ENCODE measurements at regions not wholly inside any gene's neighbourhood (a gene's known extent, or its start where the extent isn't known, plus 50 kb on each side); places are given as distances from the start of the nearest gene placed in this dataset.
A peak's percentile ranks its signal among the peaks of the same experiment; 100 is the strongest.
"Not testable (repeated sequence)": the region's sequence is repeated elsewhere in the genome, so short reads cannot be mapped to it uniquely, and the experiment has no call there.

DNA sequence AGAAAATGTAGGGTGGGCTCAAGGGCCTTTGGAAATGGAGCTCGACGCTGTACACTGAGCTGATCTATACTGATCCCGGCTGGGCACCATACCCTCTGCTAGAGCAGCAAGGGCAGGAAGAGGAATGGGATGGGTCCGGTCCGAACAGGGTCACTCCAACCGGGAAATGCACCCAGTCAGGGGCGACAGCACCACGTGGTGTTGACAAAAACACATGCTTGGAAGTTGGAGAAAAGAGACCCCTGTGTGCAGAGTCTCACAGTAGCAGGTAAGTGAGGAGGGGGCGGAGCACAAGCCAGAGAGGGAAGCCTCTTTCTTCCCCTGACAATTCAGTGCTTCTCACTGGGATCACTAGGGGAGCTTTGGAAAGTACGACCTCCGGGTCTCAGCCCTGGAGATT, 84.1 kb upstream of the ASB18 start:
- DNase-seq: no peak

DNA sequence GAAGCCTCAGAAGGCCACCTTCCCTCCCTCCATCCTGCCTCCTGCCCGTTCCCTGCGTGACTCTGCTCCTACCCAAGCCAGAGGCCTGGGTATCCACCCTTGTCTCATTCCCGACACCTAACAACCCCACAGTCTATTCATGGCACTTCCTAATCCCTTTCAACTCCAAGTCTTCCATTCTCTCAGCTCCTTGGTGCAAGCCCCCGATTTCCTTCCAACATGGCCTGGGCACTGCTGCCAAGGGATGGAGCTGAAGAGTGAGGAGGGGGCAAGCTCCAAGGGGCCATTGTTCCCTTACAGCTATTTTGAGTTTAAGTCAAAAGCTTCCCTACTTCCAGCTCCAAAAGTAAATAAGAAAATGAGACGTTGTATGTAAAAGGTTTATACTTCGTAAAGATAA, 84.8 kb upstream of the ASB18 start:
- no peak for DNase-seq

DNA sequence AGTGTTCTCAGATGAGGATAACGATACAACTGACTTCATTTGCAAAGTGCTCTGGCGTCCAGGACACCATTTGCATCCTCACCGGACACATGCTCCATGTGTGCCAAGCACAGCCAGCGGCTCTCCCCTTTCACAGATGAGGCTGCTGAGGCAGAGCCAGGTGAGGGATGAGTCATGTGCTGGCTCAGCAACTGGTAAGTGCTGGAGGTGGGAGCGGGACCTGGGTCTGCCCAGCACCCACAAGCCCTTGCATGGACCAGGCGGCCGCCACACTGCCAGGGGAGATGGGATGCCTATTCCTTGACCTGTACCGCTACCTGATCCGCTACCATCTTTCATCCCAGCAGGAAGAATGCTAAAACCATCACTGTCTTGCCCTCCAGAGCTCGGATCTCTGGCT, 86.2 kb upstream of the ASB18 start:
- DNase-seq: no peak

DNA sequence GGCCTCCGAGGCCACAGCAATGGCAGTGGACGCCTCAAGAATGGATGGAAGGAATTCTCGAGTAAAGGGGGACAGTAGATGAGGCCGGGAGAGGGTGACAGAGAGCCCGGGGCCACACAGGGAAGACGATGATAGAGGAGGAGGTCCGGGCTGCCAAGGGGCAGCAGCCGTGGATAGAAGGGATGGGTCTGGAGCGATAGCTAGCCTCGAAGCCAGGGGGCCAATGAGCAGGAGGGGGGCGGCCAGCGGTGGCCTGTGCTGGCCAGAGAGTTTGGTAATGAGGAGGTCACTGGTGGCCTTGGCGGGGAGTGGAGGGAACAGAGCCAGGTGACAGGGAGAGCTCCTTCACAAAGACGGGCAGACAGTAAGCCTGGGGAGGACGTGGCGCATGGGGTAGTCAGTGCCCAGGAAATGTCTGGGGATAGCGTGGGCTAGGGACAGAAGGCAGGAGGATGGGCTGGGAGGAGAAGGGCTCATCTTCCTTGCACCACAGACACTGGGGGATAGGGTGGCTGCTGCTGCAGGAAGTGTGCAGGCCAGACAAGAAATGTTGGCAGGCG, 87.8 kb upstream of the ASB18 start:
- DNase-seq: no peak

DNA sequence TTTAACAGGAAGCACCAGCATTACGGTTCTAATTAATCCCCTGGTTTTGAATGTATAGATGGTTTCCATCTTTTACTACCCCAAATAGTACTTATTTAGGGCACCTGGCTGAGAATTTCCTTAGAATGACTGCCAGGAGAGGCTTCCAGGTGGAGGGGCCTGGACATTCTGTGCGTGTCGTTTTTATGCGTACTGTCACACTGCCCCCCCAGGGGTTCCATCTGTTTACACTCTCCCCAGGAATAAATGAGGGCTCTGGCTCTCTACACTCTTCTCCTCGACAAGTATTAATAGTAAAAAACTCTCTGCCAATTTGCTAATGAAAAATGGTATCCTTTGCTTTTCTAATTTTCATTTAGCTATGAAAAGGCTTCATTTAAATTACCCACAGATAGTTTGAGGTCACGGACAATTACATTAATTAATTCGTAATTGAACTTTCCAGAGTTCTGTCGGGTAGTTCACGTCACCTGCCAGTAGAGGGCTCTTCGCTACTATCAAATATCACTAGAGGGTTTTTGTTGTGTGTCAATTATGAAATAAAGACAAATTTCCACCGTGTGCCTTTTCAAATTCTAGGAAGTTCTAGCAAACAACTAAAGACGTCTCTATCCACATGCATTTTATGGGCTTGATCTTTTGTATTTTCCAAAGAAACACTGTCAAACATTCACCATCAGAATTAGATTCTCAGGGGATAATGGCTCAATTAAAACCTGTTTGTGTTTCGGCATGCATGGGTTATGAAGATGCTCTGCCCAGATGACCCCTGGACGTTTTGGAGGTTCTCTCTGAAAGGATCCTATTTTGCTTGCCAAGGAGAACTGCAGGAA, 88.8 kb upstream of the ASB18 start:
- DNase-seq: no peak

DNA sequence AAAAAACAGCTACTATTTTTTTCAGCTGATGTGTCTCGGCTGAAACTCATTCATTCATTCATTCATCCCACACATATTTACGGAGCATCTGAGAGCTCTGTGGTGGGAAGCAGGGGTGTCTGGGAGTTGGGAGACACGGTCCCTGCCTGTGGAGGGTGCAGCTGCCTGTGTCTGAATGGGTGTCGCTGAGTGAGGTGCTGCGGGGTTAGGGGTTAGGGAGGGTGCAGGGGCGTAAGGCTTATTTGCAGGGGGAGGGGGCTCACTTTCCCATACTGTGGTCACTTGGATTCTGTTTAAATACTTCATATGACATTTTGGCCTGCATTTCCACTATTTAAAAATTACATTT, 89.4 kb upstream of the ASB18 start:
- no peak for DNase-seq

DNA sequence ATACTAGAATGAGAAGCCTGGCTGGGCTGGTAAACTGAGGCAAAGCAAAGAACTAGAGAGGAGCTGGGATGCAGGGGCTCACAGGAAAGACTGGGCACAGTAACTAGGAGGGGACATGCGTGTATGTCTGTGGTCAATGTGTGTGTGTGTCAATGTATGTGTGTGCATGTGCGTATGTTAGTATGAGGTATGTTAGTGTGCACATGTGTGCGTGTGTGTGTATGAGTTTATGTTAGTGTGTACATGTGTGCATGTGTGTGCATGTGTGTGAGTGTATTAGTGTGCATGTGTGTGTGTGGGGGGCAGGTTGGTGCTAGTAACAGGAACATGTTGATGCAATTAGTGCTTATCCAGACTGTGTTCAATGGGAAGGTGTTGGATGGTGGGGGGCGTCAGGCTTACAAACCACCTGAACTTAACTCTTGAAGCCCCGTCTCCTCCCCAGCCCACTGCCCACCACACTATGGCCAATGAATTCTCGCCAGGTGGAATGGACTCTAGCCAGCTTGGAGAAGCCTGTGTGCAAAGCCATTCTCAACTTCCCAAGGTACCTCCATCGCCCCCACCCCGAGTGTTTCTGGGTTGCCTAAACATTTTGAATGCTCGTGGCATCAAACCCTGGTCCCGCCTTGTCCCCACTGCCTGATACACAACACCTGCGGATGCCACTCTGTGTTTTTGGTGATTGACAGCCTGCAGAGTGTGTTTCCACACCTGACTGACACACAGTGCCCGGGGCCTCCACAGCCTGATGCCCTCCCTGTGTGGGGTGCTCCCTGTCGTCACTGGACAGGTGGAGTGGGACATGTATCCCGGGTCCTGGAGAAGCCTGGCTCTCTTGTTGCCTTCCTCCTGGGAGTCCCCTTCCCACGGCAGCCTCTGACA, 90.1 kb upstream of the ASB18 start:
- DNase-seq: no peak

DNA sequence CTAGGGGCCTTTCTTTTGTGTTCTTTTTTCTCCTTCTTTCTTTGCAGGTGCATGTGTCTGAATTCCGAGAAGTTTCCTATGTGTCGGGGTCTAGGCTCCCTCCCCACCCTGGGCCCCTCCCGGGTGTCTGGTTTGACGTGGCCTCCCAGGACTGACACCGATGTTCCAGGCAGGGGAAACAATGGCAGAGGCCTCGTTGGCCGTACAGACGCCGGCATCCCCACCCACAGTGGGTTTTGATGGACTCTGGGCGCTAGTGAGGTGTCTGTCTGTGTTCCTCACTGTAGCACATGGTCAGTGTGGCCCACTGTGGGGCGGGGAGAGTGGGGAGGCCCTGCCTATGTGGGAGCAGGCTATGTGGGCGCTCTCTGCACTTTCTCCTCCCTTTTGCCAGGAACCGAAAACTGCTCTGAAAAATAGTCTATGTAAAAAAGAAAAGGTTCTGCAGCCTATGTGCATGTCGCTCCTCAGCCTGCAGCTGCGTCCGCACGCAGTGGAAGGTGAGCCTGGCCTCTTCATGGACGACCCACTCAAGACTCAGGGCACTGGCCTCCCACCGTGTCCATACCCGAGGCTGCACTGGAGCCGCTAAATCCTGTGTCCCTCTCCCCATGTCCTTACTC, 90.9 kb upstream of the ASB18 start:
- no peak for DNase-seq

DNA sequence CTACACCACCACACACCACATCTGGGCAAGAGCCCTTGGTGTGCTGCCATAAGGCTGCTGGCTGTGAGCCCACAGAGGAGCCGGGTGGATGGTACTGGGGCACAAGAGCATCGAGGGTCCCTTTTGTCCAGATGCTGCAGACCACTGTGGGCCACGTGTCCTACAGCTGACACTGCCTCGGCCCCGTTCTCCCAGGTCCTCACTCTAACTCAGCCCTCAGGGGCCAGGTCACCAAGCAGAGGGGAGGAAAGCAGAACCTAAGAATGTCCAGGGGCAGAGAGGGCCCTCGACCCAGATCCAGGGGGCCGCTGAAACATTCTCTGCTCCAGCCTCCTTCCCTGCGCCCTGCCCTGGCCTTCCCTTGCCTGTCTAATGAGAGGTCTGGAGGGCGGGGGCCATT, 91.7 kb upstream of the ASB18 start:
- no peak for DNase-seq

DNA sequence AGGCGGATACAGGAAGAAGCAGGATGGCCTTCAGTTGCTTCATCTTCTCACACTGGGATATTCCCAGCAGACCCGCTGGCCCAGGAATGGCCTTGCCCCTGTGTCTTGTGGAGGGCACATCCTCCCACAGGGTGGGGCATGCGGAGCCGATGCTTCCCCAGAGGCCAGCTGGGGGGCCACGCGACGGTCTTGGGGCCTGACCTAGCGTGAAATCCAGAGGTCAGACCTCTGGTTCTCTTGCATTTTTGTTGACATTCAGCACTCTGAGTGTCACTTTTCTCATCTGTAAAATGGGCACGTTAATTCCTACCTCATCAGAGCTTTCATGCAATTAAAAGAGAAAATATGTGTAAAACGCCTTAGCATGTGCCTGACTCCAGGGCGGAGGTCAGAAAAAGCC, 92.1 kb upstream of the ASB18 start:
- not testable (repeated sequence) for DNase-seq

DNA sequence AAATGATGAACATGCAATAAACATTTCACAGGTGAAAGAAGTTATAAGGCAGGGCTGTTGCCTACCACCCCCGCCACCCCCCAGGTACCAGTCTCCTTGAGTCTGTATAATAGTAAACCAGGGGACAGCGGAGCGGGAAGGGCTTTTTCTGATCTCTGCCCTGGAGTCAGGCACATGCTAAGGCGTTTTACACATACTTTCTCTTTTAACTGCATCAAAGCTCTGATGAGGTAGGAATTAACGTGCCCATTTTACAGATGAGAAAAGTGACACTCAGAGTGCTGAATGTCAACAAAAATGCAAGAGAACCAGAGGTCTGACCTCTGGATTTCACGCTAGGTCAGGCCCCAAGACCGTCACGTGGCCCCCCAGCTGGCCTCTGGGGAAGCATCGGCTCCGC, 94.3 kb upstream of the ASB18 start:
- DNase-seq: not testable (repeated sequence)

DNA sequence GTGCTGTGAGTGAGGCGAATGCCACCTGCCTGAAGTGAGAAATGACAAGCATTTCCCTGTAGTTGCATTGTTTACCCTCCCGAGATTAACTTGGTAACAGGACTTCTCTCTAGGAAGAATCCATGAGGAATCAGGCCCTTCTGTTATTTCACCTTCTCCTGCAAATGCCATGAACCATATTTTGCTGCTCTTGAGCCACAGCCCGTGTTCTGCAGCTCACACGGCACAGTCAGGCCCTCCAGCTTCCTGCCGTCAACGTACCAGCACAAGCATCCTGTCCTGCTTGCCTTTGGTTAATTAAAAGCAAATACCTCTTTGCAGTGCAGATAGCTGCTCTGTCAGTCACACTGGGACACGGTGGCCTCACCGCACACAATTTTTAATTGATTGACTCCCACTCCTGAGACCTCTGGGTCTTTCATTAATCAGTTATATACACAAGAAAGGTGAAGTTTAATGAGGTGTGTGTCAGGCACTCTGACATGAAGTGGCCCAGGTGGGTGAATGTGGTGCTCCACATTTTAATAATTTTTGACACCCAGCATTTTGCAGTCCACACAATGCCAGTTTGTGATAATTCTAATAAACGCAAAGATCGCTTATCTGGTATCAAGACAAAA, 95.3 kb upstream of the ASB18 start:
- DNase-seq: peak in 1 of 2 experiments; percentile 51

DNA sequence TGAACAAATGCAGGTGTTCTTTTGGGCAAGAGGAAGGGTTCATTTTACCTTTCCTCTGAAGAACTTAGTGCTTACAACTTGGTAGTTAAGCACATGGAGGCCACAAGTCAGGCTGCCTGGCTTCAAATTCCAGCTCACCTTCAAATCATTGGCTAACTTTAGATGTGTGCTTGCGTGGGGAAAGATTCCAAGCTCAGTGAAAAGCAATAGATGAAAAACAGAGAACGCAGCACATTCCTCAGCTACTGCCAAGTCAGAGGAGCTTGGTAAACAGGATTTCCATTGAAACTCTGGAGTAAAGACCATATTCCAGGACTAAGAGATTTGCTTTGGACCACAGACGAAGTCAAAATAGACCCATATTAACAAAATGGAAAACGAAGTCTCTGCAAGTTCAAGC, 96.3 kb upstream of the ASB18 start:
- DNase-seq: no peak

DNA sequence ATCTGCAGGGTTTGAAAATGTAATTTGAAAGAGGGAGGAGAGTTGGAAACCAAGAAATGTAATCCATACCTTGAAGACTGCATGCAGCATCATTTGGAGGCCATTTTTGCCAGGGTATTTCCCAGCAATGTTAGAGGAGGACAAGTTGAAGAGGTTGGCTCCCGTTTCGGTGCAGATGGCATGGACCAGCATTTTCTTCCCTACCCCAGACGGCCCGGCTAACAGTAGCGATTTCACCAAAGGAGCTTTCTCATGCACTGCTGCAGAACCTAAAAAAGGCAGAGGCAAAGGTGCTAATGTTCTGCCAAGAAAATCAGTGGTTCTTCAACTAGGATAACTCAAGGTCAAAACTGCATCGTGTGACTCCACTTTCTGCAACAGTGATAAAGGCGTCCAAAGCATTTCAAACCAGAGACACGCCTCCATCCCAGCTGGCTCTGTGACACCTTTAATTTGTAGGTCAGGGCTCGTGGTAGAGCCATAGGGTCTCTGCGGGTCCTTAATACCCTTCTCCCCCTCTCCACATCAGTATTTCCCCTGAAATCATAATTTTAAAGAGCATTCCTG, 99.6 kb upstream of the ASB18 start:
- no peak for DNase-seq

DNA sequence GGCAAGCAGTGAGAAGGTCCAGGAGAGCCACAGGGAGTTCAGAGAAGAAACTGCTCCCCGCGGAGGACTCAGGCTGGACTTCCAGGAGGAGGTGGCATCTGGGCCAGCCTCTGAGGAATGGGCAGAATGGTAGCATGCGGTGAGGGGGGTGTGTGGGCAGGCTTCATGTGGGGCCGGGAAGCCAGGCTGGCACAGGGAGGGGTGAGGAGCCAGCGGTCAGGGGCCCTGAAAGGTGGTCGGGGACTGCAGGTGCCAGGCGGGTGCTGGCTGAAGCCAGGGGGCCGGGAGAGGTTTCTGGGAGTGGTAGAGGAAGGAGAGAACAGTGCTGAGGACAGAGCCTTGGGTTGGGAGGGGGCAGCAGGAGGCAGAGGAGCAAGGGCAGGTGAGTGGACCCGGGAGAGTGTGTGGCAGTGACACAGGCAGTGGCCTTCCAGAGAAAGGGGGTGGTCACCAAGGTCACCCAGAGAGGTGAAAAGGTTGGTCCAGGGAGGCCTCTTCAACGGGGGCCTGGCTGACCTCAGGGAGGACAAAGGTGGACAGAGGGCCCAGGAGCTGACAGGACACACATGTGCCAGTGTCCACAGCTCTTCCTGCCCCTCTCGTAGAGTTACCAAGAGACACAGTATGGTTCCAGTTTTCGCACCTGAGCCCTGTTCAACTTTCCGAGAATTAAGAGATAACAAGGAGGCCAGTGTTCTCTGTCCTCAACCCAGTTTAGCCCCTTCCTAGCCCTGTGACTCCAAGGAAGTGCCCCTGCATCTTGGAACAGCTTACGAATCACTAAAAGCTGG, 101.2 kb upstream of the ASB18 start:
- DNase-seq: no peak

DNA sequence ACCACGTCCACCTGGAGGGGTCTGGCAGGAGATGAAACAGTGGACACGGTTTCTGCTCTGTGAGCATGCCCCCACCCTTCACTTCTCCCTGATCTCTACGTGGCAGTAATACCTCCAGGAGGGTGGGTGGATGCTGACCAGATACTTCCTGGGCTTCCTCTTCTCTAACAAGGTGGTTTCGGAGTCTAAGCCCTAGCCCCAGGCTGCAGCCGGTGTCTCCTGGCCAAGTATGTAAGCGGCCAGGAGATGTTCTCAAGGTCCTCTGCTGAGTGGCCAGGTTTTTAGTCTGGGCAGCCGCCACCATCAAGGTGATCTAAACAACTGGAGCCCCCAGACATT, 101.8 kb upstream of the ASB18 start:
- DNase-seq: no peak

DNA sequence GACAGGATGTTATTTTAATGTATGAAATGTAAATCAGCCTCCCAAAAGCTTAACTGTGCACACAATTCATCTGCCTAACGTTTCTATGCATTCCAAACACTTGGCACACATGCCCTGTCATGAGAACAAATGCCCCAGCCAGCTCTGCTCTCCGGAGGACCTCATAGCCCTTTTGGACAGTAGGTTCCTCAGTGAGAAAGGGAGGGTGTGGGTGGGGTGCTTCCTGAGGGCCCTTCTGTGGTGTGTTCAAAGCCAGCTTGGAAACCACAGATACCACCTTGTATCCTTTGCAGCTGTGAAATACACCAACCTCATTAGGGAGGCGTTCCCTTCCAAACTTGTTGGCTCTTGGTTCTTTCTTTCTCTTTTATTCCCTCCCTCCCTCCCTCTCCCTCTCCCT, 102.2 kb upstream of the ASB18 start:
- no peak for DNase-seq

DNA sequence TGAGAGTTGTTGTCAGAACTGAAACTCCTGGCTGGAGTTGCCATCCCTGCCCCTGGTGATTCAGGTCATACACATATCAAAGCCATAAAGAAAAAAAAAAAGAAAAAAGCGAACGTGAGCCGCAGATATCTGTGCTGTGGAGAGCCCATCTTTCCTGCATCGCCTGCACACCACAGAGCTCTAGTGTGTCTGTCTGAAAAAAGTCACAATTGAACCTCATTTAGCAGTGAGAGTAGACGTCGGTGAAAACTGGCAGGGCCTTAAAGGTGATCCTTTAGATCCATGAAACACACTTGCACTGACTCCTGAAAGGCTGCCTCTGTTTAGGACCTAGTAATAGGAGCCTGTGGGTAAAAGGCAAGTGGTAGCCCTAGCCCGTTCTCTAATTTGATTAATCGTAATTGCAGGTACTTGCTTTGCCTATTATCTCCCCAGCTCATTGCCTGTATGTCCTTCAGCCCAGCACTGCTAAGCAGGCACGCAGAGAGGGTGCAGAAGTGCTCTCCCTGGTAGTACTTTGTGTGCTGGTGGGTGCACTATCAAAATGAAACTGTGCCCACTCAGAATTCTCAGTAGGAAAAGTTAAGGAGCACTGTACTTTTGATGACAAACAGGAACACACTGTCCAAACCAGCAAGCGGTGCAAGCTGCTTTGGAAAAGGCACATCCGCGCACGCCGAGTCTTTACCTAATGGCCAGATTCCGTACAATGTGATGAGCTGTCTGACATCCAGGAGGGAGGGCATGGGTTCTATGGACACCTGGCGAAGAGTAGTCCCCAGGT, 103.5 kb upstream of the ASB18 start:
- no peak for DNase-seq

DNA sequence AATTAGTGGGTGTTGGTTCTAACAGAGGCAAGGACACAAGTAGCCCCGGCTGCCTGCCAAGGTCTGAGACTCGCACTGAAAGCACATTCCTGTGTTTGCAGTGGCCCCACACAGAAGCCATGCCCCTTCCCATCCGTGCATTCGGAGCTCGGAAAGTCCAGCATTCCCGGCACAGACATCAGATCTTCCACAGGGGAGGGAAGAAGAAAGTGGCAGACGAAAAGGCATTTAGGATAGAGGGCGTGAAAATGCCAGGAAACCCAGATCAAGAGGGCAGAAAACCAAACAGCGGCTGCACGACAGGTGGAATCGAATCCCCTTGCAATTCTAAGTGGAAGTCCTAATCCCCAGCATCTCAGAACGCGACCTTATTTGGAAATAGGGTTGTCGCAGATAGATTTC, 105.5 kb upstream of the ASB18 start:
- DNase-seq: peak in 1 of 2 experiments; percentile 11

DNA sequence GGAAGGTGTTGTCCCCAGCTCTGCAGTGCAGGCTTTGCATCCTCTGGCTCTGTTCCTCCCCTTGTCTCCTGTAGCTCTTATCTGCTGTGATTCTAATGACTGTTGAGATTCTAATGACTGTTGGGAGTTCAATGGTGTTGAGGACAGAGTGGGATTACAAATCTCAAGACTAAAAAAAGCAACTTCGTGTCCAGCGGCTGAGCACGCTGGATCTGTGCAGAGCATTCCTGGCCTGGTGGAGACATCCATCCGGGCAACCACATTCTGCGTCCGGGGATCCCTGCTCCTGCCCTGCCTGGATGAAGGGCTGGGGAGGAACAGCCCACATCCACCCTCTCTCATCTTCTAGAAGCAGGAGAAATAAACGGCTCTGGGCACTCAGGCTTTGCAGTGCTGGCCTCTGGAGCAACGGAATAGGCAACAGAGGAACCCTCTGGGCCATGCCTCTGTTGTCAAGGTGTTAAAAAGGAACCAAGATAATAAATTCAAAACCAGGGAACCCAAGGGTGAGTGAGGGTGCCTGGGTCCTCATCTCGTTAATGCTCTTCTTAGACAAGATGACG, 106.7 kb upstream of the ASB18 start:
- no peak for DNase-seq

DNA sequence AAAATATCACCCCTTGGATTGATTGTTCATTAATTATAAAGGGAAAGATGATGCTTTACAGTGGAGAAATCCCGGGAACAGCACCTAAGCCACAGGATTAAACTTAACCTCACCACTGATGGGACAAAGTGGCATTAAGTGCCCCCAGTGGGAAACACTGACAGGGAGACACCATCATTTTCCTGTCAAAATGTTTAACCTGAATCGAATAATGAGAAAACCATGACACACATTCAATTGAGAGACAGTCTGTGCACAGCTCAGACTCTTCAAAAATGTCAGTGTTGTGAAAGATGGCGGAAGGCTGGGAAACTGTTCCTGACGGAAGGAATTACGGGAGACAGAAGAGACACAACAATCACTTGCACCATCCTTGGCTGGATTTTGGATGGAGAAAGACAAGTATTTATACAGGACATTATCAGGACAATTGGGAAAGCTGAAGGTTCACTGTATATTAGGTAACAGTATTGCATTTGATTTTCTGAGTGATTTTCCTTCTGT, 111.8 kb upstream of the ASB18 start:
- DNase-seq: no peak

Measured in SHP77 (cell line).